Urothelium cell line (cell line): ENCODE measurements at regions not wholly inside any gene's neighbourhood (a gene's known extent, or its start where the extent isn't known, plus 50 kb on each side); places are given as distances from the start of the nearest gene placed in this dataset.

Source experiments
- DNase-seq: peaks from one replicate; pipeline ENCODE4 v3.0.0; 2011; ENCODE audit warnings: low spot score, mixed read lengths
- FAIRE-seq: peaks from 2 replicates; lab custom pipeline; 2011; peaks lifted over from hg19 to GRCh38; lab: Jason Lieb, UNC

- no peak for DNase-seq
- no peak for FAIRE-seq
Observed at GRCh38 chr1:220979371-220979770, 100.1 kb downstream of the HLX start.

- DNase-seq (no peak), FAIRE-seq (no peak)
Observed at GRCh38 chr1:220982686-220983085, 103.4 kb downstream of the HLX start.

DNA sequence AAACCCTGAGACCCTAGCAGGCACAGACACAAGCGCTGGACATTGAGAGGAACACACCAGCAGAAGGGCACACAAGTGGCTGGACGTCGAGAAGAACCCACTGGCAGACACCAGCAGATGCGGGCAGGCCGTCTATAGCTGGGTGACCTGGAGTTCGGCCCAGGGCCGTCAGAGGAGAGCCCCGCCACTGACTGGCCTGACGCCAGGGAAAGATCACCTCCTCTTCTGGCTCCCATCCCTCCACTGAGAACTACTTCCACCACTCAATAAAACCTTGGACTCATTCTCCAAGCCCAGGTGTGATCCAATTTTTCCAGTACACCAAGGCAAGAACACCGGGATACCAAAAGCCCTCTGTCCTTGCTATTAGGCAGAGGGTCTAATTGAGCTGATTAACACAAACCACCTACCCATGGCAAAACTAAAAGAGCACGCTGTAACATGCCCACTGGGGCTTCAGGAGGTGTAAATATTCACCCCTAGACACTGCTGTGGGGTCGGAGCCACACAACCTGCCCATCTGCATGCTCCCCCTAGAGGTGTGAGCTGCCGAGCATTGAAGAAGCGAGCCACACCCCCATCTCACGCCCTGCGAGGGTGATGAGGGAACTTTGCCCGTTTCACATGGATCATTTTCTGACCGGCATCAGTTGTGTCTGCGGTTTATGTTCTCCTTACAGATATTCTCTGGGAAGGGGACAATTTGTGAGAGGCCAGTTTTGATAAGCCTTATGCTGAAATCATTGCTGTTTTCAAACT is 104.8 kb downstream of the HLX start:
- DNase-seq, result no peak

GRCh38 chr1:220990427-220991339 is 111.4 kb downstream of the HLX start:
- peak; percentile 19 for DNase-seq
- FAIRE-seq, result no peak

More for the DNA sequence above, 104.8 kb downstream of the HLX start:
- no peak for FAIRE-seq

- no peak for FAIRE-seq
- no peak for DNase-seq
Observed at GRCh38 chr1:220991506-220991905, 112.3 kb downstream of the HLX start.

- DNase-seq, result no peak
Observed at GRCh38 chr1:220991959-220992704, 112.9 kb downstream of the HLX start.

GRCh38 chr1:220992705-220993052 is 113.4 kb downstream of the HLX start:
- FAIRE-seq, result no peak
- DNase-seq, result no peak

More at GRCh38 chr1:220991959-220992704, 112.9 kb downstream of the HLX start:
- FAIRE-seq, result no peak

- FAIRE-seq (no peak), DNase-seq (no peak)
Observed at GRCh38 chr1:220994671-220995070, 115.4 kb downstream of the HLX start.

- DNase-seq, result no peak
- FAIRE-seq, result no peak
Observed at GRCh38 chr1:220997791-220998190, 118.5 kb downstream of the HLX start.

DNA sequence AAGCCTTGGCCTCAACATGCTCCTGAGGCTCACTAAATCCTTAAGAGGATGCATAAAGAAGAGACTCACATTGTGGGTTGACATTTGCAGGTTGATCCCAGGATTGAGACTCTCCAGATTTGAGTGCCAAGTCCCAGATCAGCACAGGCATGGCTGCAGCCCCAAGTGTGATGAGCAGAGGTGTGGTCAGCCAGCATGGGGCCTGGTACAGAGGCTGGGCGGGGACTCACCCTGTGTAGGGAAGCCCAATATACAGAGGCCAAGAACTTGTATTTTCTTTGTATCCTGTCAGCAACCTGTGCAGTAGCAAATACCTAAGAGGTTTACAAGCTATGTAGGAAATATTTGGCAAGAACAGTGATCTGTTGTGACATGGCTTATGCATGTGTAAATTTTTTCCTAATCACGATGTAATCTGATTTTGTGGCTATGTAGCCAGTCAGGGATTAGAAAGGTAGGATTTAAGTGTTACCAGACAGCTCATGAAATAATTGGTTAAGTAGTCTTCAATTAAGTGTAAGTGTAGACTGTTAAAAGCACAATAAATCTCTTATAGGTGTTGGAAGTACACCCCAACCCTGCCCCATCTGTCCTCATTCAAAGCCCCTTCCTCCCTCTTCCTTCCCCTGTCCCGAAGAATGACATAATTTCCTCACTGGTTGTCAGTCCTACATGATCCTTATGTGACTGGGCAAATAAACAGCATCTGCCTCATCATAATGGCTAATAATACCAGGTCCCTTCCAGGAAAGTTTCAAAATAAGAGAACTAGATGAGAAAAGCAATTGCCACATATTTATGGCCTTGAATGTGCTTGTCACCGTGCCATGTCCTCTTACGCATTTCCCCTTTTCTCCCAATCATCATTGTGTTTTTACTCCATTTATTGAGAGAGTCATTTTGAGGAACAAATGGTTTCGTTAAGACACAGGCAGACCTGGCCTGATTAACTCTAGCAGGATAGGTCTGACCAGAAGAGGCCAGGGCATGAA is 120.9 kb downstream of the HLX start:
- FAIRE-seq, result no peak
- DNase-seq, result no peak

- FAIRE-seq (peak; percentile 73), DNase-seq (no peak)
Observed at GRCh38 chr1:221001167-221001566, 121.9 kb downstream of the HLX start.

DNA sequence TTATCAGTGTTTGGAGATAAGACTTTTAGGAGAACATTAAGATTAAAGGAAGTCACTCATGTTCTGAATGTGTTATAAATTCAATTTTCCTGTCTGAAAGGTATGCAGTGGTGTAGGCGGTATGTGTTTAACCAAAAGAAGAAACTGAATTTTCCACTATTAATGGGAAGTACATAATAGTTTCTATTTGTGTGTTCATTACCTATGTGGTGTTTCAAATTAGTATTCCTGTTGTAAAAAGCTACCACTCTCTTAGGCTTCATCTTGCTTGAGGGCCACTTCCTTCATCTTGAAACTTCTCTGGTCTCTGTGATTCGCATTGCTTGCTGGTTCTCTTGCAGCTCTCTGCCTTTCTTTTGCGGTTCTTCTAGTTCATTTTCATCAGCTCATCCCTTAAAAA is 123.4 kb downstream of the HLX start:
- FAIRE-seq, result no peak
- no peak for DNase-seq

DNA sequence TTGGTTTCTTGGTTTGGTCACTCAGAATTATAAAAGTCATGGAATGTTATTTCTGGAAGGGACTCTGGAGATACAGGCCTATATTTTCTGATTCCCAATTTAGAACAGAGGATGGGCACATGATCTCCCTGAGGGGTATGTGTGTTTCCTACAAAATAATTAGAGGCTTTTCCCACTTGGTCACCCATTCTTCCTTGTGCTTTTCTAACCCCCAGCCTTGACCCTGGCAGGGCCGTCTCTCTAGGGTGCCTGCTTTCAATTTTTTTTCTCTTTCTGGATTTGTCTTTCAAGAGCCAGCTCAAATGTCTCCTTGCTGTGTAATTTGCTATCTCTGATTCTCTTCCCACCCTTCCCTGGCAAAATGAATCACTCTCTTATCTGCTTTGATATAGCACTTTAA is 131.9 kb downstream of the HLX start:
- DNase-seq (no peak), FAIRE-seq (no peak)

GRCh38 chr1:221012120-221012519 is 132.9 kb downstream of the HLX start:
- FAIRE-seq, result no peak

DNA sequence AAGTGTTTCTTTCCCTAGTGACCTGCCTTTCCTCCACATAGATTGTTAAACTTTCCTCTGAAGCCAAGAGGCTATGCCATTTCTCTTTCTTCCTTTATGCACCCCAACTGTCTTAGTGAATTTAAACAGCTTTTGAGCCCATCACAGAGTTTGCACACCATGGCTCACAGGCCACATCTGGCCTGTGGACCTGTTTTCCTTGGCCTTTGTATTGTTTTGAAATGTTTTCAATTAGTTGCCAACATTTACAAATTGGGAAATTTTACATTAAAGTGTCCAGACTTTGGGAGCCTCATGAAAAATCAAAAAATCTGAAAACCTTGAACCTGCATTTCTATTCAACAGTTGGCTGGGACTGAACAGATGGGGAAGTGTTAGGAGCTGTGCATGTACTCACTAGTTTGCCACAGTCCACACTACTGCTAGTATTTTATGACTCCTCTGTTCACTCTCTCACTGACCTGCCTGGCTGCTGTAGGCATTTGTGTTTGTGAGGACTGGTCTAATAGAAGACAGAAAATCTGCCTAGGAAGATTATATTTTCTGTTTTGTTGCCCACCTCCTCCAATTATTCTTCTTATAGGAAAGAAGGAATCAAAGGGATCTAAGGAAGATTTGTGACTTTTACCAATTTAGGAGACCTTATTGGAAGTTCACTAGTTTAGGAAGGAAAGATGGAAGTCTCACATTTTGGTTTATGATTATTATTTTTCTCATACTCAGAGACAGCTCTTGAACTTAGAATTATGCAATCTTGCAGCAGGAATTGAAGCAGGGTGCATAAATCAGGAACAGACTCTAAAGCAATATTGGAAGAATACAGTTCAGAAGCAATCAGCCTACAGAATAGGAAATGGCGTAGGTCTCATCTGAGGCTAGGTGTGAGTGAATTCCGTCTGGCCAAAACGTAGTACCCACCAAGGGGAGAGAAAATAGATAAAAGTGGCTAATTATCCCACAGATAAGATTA is 134.7 kb downstream of the HLX start:
- no peak for DNase-seq
- no peak for FAIRE-seq

More at GRCh38 chr1:221012120-221012519, 132.9 kb downstream of the HLX start:
- no peak for DNase-seq

GRCh38 chr1:221015159-221015790 is 136.0 kb downstream of the HLX start:
- no peak for FAIRE-seq
- DNase-seq, result no peak

DNA sequence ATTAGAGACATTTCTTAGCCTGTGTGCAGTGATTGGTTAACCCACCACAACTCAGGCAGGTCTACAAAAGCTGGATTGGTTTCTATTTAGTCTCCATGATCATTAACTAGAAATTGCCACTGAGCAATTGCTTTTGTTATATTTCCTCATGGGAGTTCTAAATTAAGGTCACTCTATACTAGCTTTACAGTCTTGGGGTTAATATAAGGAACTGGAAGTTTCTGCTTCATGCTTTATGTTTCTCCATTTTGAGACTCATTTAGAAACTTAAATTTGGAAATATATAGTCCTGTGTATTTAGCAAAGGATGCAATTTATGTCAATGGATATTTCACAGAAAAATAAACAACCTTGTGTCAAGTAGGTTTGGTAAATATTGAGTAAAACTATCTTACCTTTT is 137.5 kb downstream of the HLX start:
- FAIRE-seq (no peak), DNase-seq (no peak)

- DNase-seq (no peak), FAIRE-seq (no peak)
Observed at GRCh38 chr1:221018414-221018813, 139.2 kb downstream of the HLX start.
